Endothelial cell of umbilical vein (primary cell): ENCODE measurements at regions not wholly inside any gene's neighbourhood (a gene's known extent, or its start where the extent isn't known, plus 50 kb on each side); places are given as distances from the start of the nearest gene placed in this dataset.
"Not testable (repeated sequence)": the region's sequence is repeated elsewhere in the genome, so short reads cannot be mapped to it uniquely, and the experiment has no call there.

ENCODE experiments used
- EZH2 ChIP-seq: IDR thresholded peaks from 2 replicates; pipeline ENCODE4 v1.6.1; 2012; ENCODE audit warnings: borderline replicate concordance, low read depth, mild to moderate bottlenecking, moderate library complexity, low read length, inconsistent platforms; ENCODE audit not compliant: severe bottlenecking
- JUN ChIP-seq: IDR thresholded peaks from 2 replicates; pipeline ENCODE4 v1.6.1; 2011; ENCODE audit warnings: borderline replicate concordance, low read depth; ENCODE audit not compliant: insufficient read length, insufficient read depth
- POLR2AphosphoS5 ChIP-seq: IDR thresholded peaks from 2 replicates; pipeline ENCODE4 v1.6.1; 2012; ENCODE audit warnings: low read depth, mild to moderate bottlenecking, control low read depth, low read length, moderate library complexity; ENCODE audit not compliant: insufficient read depth
- TF ChIP-seq, protein P1 (sequence below), 2 donors: IDR thresholded peaks; 1 replicate in 1 of 2; 2 replicates in 1 of 2; pipeline ENCODE4 v1.5.1; 2011; ENCODE audit warnings: low read length in 2 of 2, mild to moderate bottlenecking in 2 of 2, moderate library complexity in 2 of 2, control low read depth in 1 of 2, inconsistent platforms in 1 of 2, low read depth in 1 of 2; ENCODE audit not compliant: insufficient read depth in 1 of 2; ENCODE audit errors: extremely low read depth in 1 of 2

DNA sequence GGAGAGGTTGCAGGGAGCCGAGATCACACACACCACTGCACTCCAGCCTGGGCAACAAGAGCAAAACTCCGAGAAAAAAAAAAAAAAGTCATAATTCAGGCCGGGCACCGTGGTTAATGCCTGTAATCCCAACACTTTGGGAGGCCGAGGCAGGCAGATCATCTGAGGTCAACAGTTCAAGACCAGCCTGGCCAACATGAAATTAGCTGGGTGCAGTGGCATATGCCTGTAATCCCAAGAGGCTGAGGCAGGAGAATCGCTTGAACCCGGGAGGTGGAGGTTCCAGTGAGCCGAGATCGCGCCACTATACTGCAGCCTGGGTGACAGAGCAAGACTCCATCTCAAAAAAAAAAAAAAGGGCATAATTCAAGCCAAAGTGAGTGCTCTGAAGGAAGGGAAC, 50.8 kb upstream of the SEC14L1 start:
- TF ChIP-seq, protein P1, sequence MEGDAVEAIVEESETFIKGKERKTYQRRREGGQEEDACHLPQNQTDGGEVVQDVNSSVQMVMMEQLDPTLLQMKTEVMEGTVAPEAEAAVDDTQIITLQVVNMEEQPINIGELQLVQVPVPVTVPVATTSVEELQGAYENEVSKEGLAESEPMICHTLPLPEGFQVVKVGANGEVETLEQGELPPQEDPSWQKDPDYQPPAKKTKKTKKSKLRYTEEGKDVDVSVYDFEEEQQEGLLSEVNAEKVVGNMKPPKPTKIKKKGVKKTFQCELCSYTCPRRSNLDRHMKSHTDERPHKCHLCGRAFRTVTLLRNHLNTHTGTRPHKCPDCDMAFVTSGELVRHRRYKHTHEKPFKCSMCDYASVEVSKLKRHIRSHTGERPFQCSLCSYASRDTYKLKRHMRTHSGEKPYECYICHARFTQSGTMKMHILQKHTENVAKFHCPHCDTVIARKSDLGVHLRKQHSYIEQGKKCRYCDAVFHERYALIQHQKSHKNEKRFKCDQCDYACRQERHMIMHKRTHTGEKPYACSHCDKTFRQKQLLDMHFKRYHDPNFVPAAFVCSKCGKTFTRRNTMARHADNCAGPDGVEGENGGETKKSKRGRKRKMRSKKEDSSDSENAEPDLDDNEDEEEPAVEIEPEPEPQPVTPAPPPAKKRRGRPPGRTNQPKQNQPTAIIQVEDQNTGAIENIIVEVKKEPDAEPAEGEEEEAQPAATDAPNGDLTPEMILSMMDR (IDR thresholded peaks at IDR 0.05; ENCODE audit: extremely low read depth in 1 of 2, insufficient read depth in 1 of 2, low read depth in 1 of 2, low read length in 2 of 2) = not testable (repeated sequence)
- TF ChIP-seq EZH2, JUN, POLR2AphosphoS5: not testable (repeated sequence)
